H1 (cell line): ENCODE measurements at regions not wholly inside any gene's neighbourhood (a gene's known extent, or its start where the extent isn't known, plus 50 kb on each side); places are given as distances from the start of the nearest gene placed in this dataset.

Experiments
- BACH1 ChIP-seq: IDR thresholded peaks from 2 replicates; pipeline ENCODE4 v1.6.1; 2012; ENCODE audit warnings: low read length, improper control_type of control experiment
- HDAC6 ChIP-seq: IDR thresholded peaks from one replicate; pipeline ENCODE4 v1.7.1; 2012; ENCODE audit warnings: low read depth, mild to moderate bottlenecking, inconsistent platforms, low read length, moderate library complexity
- SIN3A ChIP-seq, 2 experiments: IDR thresholded peaks in 1 of 2; conservative IDR thresholded peaks in 1 of 2; 2 replicates each; pipeline ENCODE4 v1.6.1; 2011 to 2012; ENCODE audit warnings: low read length in 2 of 2, improper control_type of control experiment in 1 of 2, low read depth in 1 of 2, mild to moderate bottlenecking in 1 of 2
- TAF1 ChIP-seq: IDR thresholded peaks from 2 replicates; pipeline ENCODE4 v1.6.1; 2011; ENCODE audit warnings: mild to moderate bottlenecking, low read depth, low read length

GRCh38 chr3:102183623-102184022, 251.2 kb upstream of the ZPLD1 start (continued):
- TF ChIP-seq BACH1: no peak
- no peak for TF ChIP-seq SIN3A (conservative IDR thresholded peaks at IDR 0.05 in 1 of 2, IDR thresholded peaks at IDR 0.05 in 1 of 2; ENCODE audit: low read depth in 1 of 2, low read length in 2 of 2)
- TF ChIP-seq HDAC6: no peak
- TF ChIP-seq TAF1: no peak
